Coronary artery (tissue), 2 donors: ENCODE measurements at regions not wholly inside any gene's neighbourhood (a gene's known extent, or its start where the extent isn't known, plus 50 kb on each side); places are given as distances from the start of the nearest gene placed in this dataset.
"Not testable (repeated sequence)": the region's sequence is repeated elsewhere in the genome, so short reads cannot be mapped to it uniquely, and the experiment has no call there.

ENCODE experiments used
- DNase-seq: peaks from one replicate; pipeline ENCODE4 v3.0.0-alpha.2; 2017; ENCODE audit warnings: low spot score
- H3K27ac ChIP-seq, 2 donors: fragments of 200-600 bp; sonication (generic); one replicate each; pipeline ENCODE4 v1.5.1; 2016 to 2019
- H3K4me3 ChIP-seq: fragments of 200-600 bp; sonication (generic); 2 replicates; pipeline ENCODE4 v1.5.1; 2016; ENCODE audit warnings: mild to moderate bottlenecking, moderate library complexity
- CTCF ChIP-seq: fragments of 200-600 bp; sonication (generic); IDR thresholded peaks from one replicate; pipeline ENCODE4 v1.5.1; 2019; ENCODE audit warnings: antibody characterized with exemption

- no peak for DNase-seq
Measured at GRCh38 chr14:65972891-65973290, 513.3 kb upstream of the CCDC196 start.

GRCh38 chr14:65975865-65976264 lies 510.3 kb upstream of the CCDC196 start:
- TF ChIP-seq CTCF = no peak
- Histone ChIP-seq H3K27ac (no peak overlapping the region), H3K4me3 (no peak overlapping the region)
- DNase-seq = no peak

More at GRCh38 chr14:65972891-65973290, 513.3 kb upstream of the CCDC196 start:
- no peak overlapping the region for H3K4me3 ChIP-seq
- H3K27ac ChIP-seq = no peak overlapping the region
- no peak for TF ChIP-seq CTCF

- DNase-seq = no peak
- Histone ChIP-seq H3K4me3 (no peak overlapping the region), H3K27ac (no peak overlapping the region)
- no peak for TF ChIP-seq CTCF
Measured at GRCh38 chr14:65976761-65977404, 509.3 kb upstream of the CCDC196 start.

- no peak for TF ChIP-seq CTCF
- no peak for DNase-seq
- Histone ChIP-seq H3K27ac (no peak overlapping the region), H3K4me3 (no peak overlapping the region)
Measured at GRCh38 chr14:65981192-65981843, 504.9 kb upstream of the CCDC196 start.

GRCh38 chr14:65986041-65986440 lies 500.1 kb upstream of the CCDC196 start:
- H3K27ac ChIP-seq = no peak overlapping the region
- no peak for DNase-seq
- H3K4me3 ChIP-seq = no peak overlapping the region
- no peak for TF ChIP-seq CTCF

GRCh38 chr14:65989981-65990380 lies 496.2 kb upstream of the CCDC196 start:
- no peak for TF ChIP-seq CTCF
- H3K27ac ChIP-seq = no peak overlapping the region
- DNase-seq = no peak

GRCh38 chr14:65991104-65991503 lies 495.1 kb upstream of the CCDC196 start:
- Histone ChIP-seq H3K27ac (no peak overlapping the region), H3K4me3 (no peak overlapping the region)
- TF ChIP-seq CTCF = no peak
- no peak for DNase-seq

More at GRCh38 chr14:65989981-65990380, 496.2 kb upstream of the CCDC196 start:
- no peak overlapping the region for H3K4me3 ChIP-seq

- H3K27ac ChIP-seq, DNase-seq, H3K4me3 ChIP-seq: not testable (repeated sequence)
Measured at GRCh38 chr14:65991935-65992334, 494.2 kb upstream of the CCDC196 start.
